Hematopoietic multipotent progenitor cell treated with erythropoietin and hydrocortisone succinate and interleukin-3 and kit ligand, for 15 days (in vitro differentiated cells): ENCODE measurements at regions not wholly inside any gene's neighbourhood (a gene's known extent, or its start where the extent isn't known, plus 50 kb on each side); places are given as distances from the start of the nearest gene placed in this dataset.

Experiments
- DNase-seq: peaks from one replicate; pipeline ENCODE4 v3.0.0-alpha.2; 2015; ENCODE audit warnings: low spot score

DNA sequence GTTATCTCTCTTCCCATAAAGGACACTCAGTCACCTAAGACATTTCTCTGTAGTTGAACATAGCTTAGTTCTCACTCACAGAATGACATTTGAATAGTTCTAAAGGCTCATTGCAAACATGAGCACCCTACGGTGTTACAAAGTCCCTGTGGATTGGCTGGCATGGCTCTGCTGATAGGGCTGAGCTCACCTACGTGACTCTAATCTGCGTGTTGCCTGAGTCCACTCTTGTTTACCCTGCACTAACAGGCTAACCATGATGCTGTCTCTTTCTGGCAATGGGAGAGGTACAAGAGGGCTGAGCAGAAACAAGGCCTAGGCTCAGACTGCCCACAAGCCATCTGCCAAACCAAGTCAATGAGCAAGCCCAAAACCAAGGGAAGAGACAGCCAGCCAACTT, 103.6 kb downstream of the PALM2AKAP2 start:
- DNase-seq = no peak

DNA sequence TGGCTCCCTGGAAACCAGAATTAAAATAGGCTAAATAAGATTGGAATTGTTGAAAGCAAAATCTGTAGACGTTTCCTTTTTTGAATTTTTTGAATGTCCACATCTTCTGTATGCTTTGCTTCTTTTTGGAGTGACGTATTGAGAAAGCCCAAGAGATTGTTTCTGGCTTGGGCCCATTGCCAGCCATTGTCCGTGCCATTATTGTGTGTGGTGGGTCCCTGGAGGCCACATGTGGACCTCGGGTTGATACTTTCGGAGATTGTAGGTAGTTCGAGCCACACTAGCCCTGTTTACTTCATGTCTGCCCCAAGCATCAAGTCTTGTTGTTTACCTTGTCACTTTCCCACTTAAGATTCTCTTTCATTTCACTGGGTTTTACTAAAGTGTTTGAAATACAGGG, 106.0 kb downstream of the PALM2AKAP2 start:
- no peak for DNase-seq

DNA sequence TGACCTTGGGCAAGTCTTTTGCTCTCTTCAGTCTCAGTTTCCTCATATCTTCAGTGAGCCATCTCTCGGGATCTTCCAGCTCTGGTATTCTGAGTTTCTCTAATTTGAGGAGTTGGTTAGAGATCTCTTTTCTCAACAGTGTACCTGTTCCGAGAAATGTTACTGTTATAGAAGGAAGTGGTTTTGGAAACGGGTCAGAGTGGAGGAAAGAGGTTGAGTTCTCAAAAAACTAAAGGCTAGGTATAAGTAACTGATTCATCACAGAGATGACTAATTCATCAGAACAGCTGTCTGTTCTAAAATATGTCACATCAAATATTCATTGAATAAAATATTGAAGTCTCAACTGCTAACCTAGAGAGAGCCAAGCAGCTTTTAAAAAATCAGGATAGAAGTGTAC, 106.6 kb downstream of the PALM2AKAP2 start:
- DNase-seq = no peak

DNA sequence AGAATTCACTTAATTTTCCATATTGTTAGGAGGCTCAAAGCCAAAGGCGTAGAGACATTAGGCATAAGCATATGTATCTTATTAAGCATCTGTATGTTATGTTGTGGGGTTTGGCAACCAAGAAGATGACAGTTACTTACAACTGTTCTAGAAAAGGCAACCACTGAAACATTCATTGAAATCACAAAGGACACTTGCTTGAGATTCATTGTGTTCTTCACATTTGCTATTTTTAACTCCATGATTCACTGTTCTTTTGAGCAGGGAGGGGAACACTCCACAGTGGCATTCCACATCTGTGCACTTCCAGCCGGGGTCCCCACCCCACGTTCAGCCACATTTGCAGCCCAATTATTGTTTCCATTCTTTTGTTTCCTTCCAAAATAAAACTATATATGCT, 107.1 kb downstream of the PALM2AKAP2 start:
- DNase-seq = no peak

DNA sequence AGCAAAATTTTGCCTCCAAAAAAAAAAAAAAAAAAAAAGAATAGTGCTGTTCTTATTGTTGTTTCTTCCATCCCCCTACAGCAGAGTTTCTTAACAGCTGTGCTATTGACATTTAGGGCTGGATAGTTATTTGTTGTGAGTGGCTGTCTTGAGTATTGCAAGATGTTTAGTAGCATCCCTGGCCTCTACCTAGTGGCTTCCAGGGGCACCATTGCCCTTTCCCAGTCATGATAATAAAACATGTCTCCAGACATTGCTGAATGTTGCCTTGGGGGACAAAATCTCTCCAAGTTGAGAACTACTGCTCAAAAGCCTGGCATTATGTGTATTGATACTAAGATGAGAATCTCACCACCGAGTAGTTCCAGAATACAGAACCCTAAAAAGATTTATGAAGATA, 108.7 kb downstream of the PALM2AKAP2 start:
- no peak for DNase-seq

DNA sequence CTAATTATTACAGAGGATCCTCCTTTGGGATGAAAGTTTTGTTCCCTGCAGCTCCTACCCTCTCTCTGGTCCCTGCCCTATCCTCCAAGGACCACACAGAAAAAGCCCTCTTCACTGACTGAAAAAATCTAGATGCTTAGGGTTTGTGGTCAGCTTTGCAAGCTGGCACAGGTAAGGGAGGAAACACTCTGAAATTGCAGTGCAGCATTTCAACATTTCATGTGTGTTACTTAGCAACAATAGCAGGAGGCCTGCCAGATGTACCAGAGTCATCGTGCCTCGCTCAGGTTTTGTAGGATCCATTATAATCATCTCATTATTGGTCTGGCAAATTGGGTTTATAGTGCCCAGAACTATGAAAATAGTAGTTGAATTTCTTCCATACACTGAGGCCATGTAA, 109.5 kb downstream of the PALM2AKAP2 start:
- no peak for DNase-seq

DNA sequence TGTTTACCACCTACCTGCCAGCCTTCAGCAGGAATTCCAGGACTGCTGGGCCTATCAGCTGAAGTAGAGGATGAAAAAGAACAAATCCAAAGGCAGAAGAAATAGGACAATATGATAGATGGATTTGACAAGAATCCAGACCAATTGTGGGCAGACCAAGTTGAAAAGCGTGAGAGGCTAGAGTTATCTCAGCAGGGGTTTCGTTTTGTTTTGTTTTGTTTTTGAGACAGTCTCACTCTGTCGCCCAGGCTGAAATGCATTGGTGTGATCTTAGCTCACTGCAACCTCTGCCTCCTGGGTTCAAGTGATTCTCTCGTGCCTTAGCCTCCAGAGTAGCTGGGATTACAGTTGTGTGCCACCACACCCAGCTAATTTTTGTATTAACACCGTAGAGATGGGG, 113.2 kb downstream of the PALM2AKAP2 start:
- no peak for DNase-seq

DNA sequence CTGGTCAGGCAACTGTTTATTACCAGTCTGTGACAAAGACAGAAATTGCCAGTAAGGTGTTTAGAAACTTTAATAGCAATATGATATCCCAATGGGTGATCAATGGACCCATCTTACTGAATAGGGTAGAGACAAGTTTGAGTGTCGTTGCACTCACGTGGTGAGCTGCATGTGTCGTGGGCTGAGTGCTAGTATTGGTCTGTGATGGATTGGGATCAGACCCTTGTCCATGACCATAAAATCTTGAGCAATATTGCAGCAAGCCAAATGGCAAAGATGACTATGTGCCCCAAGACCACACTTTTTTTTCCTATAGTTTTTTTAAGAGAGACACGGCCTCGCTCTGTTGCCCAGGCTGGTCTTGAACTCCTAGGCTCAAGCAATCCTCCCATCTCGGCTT, 114.5 kb downstream of the PALM2AKAP2 start:
- no peak for DNase-seq

DNA sequence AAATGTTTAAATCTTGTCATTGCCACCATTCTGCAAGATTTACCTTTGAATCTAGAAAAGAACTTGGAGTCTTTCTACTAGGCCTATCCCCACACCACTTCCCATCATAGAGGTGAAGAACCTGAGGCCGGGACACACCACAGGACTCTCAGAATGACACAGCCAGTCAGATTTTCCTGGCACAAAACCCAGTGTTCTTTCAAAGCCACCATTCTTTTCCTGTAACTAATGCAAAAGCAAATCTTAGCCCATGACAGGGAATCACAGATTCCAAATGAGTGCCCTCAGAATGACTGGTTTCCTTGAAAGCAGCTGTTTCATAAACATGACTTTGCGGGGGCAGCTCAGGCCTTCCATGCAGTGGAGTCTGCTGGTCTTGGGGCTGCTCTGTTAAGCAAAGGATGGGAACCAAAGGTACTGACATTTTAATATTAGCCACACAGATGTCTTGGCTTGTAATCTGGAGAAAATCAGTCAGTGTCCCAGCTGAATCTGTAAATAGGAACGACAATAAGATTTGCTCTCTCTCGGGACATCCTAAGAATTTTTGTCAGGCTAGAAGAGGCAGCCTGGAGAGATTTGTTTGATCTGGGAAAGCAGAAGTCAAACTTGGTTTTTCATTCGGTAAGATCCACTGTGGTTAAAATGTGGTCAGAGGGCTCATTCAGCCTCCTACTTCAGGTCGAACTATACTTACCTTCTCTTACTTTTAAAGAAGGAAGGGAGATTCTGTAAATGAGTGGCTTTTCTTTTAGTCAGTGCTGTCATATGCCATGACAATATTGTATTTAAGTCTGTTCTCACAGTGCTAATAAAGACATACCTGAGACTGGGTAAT, 115.1 kb downstream of the PALM2AKAP2 start:
- no peak for DNase-seq

DNA sequence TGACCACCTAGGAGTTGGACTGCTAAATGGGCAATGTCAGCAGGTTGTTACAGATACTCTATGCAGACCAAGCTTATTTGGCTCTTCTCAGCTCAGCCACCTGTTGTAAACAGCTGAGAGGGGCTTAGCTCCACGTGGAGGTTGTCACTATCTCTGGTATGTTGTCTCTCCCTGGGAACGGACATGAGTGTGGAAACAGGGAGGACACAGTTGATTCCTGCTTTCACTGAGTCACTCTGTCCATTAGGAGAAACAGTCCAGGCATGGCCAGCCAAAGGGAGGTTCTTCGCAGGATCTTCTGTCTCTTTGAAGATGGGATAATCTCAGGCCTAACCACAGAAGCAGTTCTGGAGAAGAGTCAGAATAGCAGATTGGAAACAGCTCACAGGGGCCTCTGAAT, 121.2 kb downstream of the PALM2AKAP2 start:
- no peak for DNase-seq

DNA sequence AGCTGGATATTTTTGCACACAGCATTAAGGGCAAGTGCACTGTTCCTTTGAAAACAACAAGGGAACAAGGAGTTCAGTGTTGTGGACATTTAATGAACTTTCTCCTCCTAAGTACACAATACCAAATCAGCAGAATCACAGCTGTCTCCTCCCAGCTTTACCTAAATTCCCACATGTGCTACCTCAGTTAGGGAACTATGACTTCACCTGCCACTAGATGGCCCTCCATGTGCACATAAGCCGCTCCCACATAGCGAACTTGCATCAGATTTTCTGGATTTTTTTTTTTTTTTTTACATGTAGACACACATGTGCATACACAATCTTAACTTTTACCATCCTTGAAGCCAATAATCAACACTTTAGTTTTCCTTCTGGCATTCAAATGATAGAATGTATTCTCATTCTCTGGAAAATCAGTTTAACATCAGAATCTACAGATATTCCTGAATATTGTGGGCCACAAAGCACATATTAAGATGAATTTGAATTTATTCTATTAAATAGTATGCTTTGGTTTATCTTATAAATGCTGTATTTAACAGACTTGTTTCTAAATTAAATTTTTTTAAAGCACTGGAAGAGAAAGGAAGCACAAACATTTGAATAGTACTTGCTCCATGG, 123.6 kb downstream of the PALM2AKAP2 start:
- peak; percentile 11 for DNase-seq

DNA sequence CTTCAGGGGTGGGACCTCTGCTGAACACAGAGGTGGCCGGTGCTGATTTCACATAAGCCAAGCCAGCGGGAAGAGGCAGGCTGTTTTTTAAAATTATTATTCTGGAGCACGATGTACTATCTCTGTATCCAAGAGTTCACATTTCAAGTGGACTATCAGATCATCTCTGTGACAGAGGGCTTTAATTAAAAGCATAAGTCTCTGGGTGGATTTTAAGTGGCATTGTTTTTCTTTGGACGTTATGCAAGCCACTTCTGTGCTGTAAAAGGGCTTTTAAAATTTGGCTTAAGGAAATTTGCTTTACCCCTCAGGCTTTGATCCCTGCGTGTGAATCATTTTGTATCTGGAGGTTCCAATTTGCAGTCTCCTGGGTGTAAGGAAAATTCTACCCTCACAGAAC, 124.7 kb downstream of the PALM2AKAP2 start:
- no peak for DNase-seq

DNA sequence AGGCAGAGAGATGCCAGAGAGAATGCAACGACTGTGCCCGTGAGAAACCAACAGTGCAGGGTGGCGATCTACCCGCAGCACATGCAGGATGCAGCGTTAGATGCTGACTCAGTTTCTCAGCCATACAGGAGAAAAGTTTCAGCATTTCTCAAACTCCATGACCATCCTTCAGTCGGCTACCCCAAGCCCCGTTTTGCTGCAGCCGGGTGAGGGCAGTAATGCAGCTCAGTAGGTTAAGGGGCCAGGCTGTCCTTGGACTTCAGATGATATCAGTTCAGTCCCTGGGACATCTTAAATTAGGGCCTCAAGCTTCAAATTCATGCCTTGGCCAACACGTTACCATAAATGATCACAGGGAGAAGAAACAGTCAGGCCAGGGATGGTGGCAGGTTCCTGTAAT, 125.5 kb downstream of the PALM2AKAP2 start:
- no peak for DNase-seq

DNA sequence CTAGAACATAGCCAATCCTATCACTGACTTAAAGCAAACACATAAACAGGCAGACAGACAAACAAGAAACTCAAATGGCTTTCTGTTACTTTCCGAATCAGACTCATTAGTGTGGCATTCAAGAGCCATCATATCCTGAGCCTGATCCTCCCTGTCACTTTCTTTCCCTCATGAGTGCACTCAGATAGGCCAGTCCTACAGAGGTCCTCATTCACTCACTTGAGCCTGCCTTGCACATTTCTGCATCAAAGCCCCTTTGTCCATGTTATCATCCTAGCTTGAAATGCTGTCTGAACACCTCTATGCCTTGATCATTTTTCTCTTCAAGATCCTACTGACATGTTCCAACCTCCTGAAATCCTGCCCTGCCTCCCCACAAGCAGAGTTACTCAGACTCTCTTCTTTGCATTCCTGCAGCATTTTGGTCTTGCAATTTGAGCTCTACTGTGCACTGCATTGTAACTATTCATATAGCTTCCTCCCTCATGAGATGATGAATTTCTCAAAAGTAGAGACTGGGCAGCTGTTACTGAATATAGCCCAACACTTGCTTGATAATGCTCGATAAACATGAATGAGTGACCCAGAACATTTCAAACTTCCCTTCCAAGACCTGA, 126.9 kb downstream of the PALM2AKAP2 start:
- no peak for DNase-seq

DNA sequence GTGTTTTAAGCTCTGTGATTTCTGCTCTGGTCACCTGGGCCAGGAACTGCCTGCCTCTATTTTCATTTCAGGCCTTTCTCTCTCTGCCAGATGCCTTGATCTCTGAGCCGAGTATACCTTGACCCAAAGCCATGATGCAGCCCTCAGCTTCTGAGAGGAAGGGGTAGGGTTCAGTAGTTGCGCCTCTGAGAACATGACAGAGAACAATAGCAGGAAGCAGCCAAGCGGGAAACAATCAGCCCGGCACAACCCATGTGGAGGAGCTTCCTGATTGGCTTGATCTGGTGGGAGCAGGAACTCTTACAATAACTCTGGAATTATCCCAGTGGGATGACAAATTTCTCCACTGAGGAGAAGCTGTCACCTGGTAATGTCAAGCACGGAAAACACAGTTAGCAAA, 127.4 kb downstream of the PALM2AKAP2 start:
- DNase-seq = no peak

DNA sequence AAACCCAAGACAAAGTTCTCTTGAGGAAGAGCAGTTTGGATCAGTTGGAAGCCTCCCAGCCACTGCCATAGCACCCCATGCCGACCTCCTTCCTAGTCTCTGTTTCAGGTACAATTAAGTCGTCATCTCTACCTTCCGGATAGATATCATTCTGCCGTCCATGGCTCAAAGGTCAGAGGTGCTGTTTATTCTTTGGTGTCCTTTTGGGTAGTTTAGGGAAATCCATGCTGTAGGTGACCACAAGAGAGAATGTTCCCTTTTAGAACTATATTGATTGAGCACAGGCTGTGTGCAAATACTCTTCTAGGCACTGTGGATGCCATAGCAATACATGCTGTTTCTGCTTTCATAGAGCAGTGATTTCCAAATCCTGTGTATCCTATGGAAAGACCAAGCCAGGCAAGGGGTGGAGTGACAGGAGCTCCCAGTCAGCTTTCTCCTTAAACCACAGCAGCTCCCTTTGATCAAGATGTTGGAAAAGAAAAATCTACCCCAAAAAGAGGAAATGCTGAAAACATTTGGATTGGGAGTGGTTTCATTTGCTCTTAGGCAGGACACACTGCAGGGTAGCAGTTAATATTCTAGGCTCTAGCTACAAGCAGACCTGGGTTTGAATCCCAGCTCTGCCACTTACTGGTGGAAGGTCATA, 127.9 kb downstream of the PALM2AKAP2 start:
- no peak for DNase-seq

DNA sequence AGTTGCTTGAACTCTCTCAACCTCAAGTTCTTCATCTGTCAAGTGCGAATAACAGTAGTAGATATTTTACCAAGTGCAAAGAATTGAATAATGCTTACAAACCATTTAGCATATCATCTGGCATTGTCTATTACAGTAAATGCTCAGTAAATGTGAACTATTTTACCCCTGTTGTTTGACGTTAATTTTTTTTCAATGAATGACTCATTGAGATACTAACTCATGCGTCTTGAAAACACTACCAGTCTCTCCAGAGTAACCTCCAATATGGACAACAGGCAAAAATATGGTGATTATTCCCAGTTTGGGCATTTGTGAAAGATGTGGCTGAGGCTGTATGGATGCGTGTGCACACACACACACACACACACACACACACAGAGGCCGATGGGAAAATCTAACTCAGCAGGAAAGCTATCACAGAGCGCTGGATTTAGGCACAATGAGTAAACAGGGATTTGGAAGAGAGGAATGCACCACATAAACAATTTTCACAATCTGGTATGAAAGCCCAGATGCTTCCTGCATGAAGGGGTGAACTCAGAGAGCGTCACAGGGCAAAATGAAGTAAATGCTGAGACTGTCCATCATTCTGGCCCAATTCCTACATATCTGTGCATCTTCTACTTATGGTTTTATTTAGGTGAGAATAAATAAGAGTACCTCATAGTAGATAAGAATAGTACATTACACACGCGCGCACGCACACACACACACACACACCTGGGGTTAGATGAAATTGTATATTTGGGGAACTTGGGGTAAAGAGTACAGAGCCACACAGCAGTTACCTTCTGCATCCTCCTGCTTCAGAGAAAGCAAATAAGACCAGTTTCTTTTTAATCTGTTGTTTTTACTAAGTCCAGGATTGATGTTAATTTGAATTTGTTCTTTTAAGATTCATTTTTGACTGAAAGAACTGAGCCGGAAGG, 128.7 kb downstream of the PALM2AKAP2 start:
- no peak for DNase-seq

DNA sequence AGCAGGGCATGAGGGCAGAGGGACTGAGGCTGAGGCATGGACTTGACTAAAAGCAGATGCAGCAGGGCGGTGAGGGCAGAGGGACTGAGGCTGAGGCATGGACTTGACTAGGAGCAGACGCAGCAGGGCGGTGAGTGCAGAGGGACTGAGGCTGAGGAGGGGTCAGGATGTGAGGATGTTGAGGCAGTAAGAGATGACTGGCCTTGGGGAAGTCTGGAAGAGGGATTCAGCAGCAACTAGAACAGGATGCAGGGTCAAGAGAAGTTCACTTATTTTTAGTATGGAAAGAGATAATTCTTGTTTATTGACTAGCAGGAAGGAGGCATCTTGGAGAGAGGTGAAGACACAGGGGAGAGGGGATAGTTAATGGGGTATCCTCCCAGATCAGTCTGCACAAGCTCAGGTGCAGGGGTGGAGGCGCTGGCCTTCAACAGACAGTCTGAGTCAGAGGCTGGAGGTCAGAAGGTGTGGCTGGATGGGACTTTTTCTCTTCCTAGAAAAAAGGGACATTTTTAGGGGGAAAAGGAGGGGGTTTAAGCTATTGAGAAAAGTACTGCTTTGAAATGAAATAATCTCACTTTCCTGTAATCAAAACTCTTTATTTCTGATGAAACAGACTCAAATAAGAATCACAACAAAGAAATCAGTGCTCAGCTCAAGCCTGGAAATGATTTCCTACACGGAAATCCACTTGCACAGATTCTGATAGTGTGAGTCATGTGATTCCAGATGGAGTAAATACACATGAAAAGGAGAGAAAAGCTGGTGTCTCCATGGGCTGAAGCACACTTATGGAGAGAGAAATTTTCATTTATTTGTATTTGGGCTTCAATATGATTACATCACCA, 130.9 kb downstream of the PALM2AKAP2 start:
- no peak for DNase-seq

DNA sequence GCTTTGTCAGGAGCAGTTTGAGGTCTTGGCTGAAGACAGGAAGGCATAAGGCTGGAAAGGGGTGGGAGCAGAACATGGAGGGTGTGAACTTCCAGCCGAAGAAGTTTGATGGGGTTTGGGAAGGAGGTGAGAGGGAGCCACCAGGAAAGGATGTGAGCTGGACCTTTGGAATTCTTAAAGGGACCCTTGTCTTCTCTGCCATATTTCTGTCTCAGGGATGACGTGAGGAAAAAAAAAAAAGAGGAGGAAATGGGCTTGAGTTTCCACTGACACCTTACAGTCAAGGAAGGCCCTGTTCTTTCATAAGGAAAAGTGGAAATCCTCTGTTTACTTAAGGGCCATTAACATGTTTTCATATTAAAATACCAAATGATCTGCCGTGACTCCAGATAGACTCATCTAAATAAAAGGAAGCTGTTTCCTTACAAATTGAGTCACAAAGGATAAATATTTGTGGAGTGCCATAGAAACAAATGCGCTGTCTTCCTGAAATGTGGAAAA, 132.1 kb downstream of the PALM2AKAP2 start:
- DNase-seq = no peak

DNA sequence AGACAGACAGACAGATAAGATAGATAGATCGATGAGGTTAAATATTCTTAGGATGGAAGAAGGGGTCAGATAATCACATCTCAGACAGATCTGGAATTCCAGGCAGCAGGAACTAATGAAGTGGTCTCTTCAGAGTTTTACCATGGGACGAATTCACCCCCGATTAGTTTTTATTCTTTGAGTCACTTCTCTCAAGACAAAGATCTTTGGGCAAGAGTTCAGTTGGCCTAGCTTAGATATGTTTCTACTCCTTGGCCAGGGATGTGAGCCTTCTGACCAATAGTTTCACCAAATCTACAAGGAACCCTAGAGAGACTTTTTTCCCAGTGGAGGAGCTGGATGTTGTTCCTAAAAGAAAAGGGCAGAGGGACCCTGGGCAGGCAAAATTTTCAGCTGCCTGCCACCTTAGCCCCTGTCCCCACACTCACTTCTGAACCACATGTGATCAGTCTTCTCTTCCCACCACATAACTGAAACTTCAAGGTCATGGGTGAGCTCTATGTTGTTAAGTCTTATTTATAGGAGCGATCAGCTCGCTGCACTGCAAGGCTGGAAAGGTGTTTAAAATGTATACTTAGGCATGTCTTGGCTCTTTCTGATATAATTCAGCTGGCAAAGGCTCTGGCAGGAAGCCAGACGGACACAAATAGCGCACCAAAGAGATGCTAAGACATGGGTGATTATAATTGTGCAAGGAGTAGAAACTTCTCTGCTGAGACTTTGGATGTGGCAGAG, 132.9 kb downstream of the PALM2AKAP2 start:
- no peak for DNase-seq
